ENCODE measurements at regions not wholly inside any gene's neighbourhood (a gene's known extent, or its start where the extent isn't known, plus 50 kb on each side); places are given as distances from the start of the nearest gene placed in this dataset.
"Not testable (repeated sequence)": the region's sequence is repeated elsewhere in the genome, so short reads cannot be mapped to it uniquely, and the experiment has no call there.

- no peak for DNase-seq
Observed at GRCh38 chr7:49703337-49703736, 70.1 kb upstream of the VWC2 start.

- no peak for DNase-seq
Observed at GRCh38 chr7:49703881-49704280, 69.6 kb upstream of the VWC2 start.

- no peak for DNase-seq
Observed at GRCh38 chr7:49706106-49706505, 67.3 kb upstream of the VWC2 start.

GRCh38 chr7:49707891-49708290 lies 65.5 kb upstream of the VWC2 start:
- no peak for DNase-seq

GRCh38 chr7:49708590-49708989 lies 64.8 kb upstream of the VWC2 start:
- DNase-seq: no peak

- DNase-seq: not testable (repeated sequence)
Observed at GRCh38 chr7:49711072-49711723, 62.2 kb upstream of the VWC2 start.

- no peak for DNase-seq
Observed at GRCh38 chr7:49714182-49714581, 59.3 kb upstream of the VWC2 start.

GRCh38 chr7:49715486-49715885 lies 58.0 kb upstream of the VWC2 start:
- no peak for DNase-seq

- DNase-seq: no peak
Observed at GRCh38 chr7:49717547-49717946, 55.9 kb upstream of the VWC2 start.

- no peak for DNase-seq
Observed at GRCh38 chr7:49718760-49719159, 54.7 kb upstream of the VWC2 start.

- no peak for DNase-seq
Observed at GRCh38 chr7:49721441-49721840, 52.0 kb upstream of the VWC2 start.

Measured in NCI-H1417 (cell line).